Right atrium auricular region (tissue), 2 donors: ENCODE measurements at regions not wholly inside any gene's neighbourhood (a gene's known extent, or its start where the extent isn't known, plus 50 kb on each side); places are given as distances from the start of the nearest gene placed in this dataset.

Experiments
- DNase-seq: peaks from one replicate; pipeline ENCODE4 v3.0.0-alpha.2; 2019; ENCODE audit warnings: low spot score
- H3K27ac ChIP-seq, 2 donors: fragments of 200-600 bp; sonication (generic); 1 replicate in 1 of 2; 2 replicates in 1 of 2; pipeline ENCODE4 v1.5.1; 2016 to 2019
- H3K27me3 ChIP-seq, 2 donors: fragments of 200-600 bp; sonication (generic); one replicate each; pipeline versions ENCODE4 v1.5.1 to v1.6.0; 2017 to 2019
- H3K36me3 ChIP-seq: fragments of 200-600 bp; sonication (generic); one replicate; pipeline ENCODE4 v1.5.1; 2016
- H3K4me1 ChIP-seq, 2 donors: fragments of 200-600 bp; sonication (generic); one replicate each; pipeline versions ENCODE4 v1.5.1 to v1.6.0; 2017 to 2019
- H3K4me3 ChIP-seq, 2 donors: fragments of 200-600 bp; sonication (generic); 1 replicate in 1 of 2; 2 replicates in 1 of 2; pipeline ENCODE4 v1.5.1; 2017 to 2019; ENCODE audit warnings: mild to moderate bottlenecking in 1 of 2, moderate library complexity in 1 of 2
- H3K9me3 ChIP-seq, 2 donors: fragments of 200-600 bp; sonication (generic); one replicate each; pipeline ENCODE4 v1.5.1; 2019
- TF ChIP-seq, protein P1 (sequence below), 2 donors: fragments of 200-600 bp; sonication (generic); IDR thresholded peaks; one replicate each; pipeline ENCODE4 v1.5.1; 2019; ENCODE audit warnings: antibody characterized with exemption in 2 of 2

DNA sequence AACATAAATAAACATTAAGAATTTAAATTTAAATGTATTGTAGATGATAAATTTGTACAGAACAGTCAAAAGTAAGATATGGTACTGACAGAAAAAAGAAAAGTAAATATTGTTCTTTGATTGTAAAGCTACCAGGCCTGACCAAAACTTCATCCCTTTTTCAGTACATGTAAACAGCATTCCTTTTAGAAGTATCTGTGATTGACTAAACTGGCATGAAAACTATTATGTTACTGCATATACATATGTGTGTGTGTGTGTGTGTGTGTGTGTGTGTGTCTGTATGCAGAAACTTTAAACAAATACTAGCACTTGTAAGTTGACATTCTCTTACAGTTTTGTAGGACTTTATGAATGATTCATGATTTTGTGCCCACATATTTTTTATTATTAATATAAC lies 270.9 kb downstream of the C12orf50 start:
- Histone ChIP-seq H3K36me3 (no peaks in the 10 kb centered on the region), H3K4me3 (no peak overlapping the region), H3K27ac (no peak overlapping the region), H3K9me3 (no peaks in the 10 kb centered on the region), H3K27me3 (no peaks in the 10 kb centered on the region), H3K4me1 (no peaks in the 10 kb centered on the region)
- DNase-seq = no peak
- TF ChIP-seq, protein P1, sequence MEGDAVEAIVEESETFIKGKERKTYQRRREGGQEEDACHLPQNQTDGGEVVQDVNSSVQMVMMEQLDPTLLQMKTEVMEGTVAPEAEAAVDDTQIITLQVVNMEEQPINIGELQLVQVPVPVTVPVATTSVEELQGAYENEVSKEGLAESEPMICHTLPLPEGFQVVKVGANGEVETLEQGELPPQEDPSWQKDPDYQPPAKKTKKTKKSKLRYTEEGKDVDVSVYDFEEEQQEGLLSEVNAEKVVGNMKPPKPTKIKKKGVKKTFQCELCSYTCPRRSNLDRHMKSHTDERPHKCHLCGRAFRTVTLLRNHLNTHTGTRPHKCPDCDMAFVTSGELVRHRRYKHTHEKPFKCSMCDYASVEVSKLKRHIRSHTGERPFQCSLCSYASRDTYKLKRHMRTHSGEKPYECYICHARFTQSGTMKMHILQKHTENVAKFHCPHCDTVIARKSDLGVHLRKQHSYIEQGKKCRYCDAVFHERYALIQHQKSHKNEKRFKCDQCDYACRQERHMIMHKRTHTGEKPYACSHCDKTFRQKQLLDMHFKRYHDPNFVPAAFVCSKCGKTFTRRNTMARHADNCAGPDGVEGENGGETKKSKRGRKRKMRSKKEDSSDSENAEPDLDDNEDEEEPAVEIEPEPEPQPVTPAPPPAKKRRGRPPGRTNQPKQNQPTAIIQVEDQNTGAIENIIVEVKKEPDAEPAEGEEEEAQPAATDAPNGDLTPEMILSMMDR (IDR thresholded peaks at IDR 0.05) = no peak

DNA sequence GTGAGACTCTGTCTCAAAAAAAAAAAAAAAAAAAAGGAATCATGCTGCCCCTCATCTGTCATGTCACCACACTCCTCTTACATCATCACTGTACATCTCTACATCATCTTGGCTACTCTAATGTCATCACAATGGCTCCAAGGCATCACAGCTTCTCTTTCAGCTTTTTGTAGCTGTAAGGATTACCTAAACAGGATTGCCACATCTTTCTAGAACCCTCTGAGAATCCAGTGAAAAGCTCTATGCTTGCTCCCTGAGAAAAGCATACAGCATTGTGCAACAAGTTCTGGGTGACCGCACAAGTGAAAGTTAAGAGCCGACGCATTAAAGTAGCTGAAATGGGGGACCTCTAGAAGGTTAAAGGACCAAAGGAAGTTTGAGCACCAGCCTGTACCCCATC lies 272.5 kb downstream of the C12orf50 start:
- no peaks in the 10 kb centered on the region for H3K27me3 ChIP-seq
- no peak overlapping the region for H3K4me3 ChIP-seq
- no peaks in the 10 kb centered on the region for H3K9me3 ChIP-seq
- H3K36me3 ChIP-seq = no peaks in the 10 kb centered on the region
- TF ChIP-seq, protein P1 (IDR thresholded peaks at IDR 0.05) = no peak
- H3K4me1 ChIP-seq = no peaks in the 10 kb centered on the region
- no peak overlapping the region for H3K27ac ChIP-seq
- no peak for DNase-seq

DNA sequence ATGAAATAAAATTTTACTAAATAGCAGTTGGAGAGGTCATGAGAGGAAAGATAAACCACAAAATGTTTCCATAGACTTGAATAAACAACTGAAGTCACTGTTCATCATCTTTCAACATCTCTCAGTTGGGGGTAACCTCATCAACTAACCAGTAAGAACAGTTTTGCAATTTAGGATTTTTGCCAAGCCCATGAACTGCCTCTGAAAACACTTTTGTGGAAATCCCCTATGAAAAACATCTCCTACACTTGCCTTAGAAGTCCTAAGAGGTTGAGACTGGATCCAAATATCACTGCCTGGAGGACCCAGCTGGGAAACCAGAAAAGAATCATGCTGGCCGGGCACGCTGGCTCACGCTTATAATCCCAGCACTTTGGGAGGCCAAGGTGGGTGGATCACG lies 273.1 kb downstream of the C12orf50 start:
- TF ChIP-seq, protein P1 (IDR thresholded peaks at IDR 0.05) = no peak
- no peak overlapping the region for H3K4me3 ChIP-seq

DNA sequence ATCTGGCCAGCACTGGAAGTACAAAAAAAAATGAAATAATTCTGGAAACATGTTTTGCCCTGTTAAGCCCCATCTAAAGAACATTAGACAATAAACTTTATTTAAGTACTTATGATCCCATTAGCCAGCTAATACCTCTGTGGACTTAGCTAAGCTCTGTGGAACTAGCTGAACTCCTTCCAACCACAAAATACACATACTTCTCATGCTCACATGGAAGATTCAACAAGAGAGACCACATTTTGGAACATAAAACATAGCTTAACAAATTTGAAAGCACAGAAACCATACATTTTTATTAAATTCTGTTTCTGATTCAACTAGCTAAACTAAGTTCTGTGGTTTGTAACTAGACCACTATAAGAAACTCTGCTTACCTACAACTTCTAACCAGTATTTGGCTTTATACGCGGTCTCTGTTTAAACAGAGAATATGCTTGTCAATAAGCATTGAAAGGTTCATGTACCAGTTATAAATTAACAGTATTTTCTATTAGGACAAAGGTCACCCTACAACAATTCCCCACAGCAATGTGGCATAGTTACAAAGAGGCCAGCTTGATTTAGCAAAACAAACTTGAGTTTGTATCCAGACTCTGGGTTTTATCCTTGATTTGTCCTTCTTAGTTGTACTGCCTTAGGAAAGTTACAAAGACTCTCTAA lies 300.1 kb downstream of the C12orf50 start:
- Histone ChIP-seq H3K4me1 (no peaks in the 10 kb centered on the region), H3K4me3 (no peak overlapping the region), H3K9me3 (no peaks in the 10 kb centered on the region), H3K36me3 (no peaks in the 10 kb centered on the region), H3K27me3 (no peaks in the 10 kb centered on the region), H3K27ac (no peak overlapping the region)
- TF ChIP-seq, protein P1 (IDR thresholded peaks at IDR 0.05) = no peak
- DNase-seq = no peak

More for the DNA sequence above, 273.1 kb downstream of the C12orf50 start:
- H3K4me1 ChIP-seq = no peaks in the 10 kb centered on the region
- no peaks in the 10 kb centered on the region for H3K27me3 ChIP-seq
- no peaks in the 10 kb centered on the region for H3K9me3 ChIP-seq
- no peak for DNase-seq
- no peak overlapping the region for H3K27ac ChIP-seq
- no peaks in the 10 kb centered on the region for H3K36me3 ChIP-seq

GRCh38 chr12:87720967-87721366 lies 308.2 kb downstream of the C12orf50 start:
- DNase-seq = no peak
- TF ChIP-seq, protein P1 (IDR thresholded peaks at IDR 0.05) = no peak

DNA sequence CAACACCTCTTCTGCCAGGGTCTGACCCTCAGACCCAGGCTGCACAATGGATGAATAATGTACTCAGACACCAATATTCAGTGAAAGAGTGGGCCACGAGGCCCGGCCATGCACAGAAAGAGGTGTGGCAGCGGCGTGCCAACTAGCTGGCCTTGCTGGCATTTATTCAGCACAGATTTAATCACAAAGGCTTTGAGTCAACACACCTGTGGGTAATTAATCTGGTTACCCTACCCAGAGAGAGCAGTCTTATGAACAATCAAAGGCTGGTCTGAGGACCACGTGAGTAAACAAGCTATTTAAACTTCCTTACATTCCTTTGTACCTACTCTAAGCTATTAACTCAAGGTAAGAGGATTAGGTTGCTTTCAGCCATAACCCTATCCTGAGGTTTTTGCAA lies 324.8 kb downstream of the C12orf50 start:
- TF ChIP-seq, protein P1 (IDR thresholded peaks at IDR 0.05) = no peak
- H3K27me3 ChIP-seq = no peaks in the 10 kb centered on the region
- no peaks in the 10 kb centered on the region for H3K9me3 ChIP-seq
- no peak for DNase-seq
- no peaks in the 10 kb centered on the region for H3K4me1 ChIP-seq
- H3K27ac ChIP-seq = no peak overlapping the region
- no peaks in the 10 kb centered on the region for H3K36me3 ChIP-seq
- no peak overlapping the region for H3K4me3 ChIP-seq

More at GRCh38 chr12:87720967-87721366, 308.2 kb downstream of the C12orf50 start:
- Histone ChIP-seq H3K36me3 (no peaks in the 10 kb centered on the region), H3K4me1 (no peaks in the 10 kb centered on the region), H3K27ac (no peak overlapping the region), H3K27me3 (no peaks in the 10 kb centered on the region), H3K9me3 (peaks cover 0 to 4% of the 10 kb centered on the region in 2 donors), H3K4me3 (no peak overlapping the region)
